GM12878 (cell line): ENCODE measurements at regions not wholly inside any gene's neighbourhood (a gene's known extent, or its start where the extent isn't known, plus 50 kb on each side); places are given as distances from the start of the nearest gene placed in this dataset.

Source experiments
- ATAC-seq: fragments of 200-7000 bp; cut with Tn5 transposase; 3 replicates; pipeline ENCODE4 v1.9.1; 2020; ENCODE audit warnings: mild to moderate bottlenecking, moderate library complexity
- BruUV-seq: library from RNA; stranded (reverse); fragments of 400-500 nt; replicated peaks from 2 replicates; lab custom pipeline; 2021; lab: Mats Ljungman, UMichigan
- CTCF ChIA-PET: fragments of 300-600 bp; sonication (Branson Sonifier 250); formaldehyde crosslinking; extraction: SDS; loops from one replicate; lab custom pipeline; 2021; ENCODE audit warnings: inconsistent platforms; lab: Yijun Ruan, JAX
- POLR2A ChIA-PET: fragments of 350-600 bp; formaldehyde crosslinking; extraction: SDS; loops from one replicate; lab custom pipeline; 2021; ENCODE audit warnings: inconsistent platforms; lab: Charles Lee
- RAD21 ChIA-PET: fragments of 300-600 bp; sonication (Branson Sonifier 250); formaldehyde crosslinking; loops from one replicate; lab custom pipeline; 2023; ENCODE audit warnings: antibody characterized with exemption; ENCODE audit not compliant: unreplicated experiment; lab: Charles Lee
- SMC1A ChIA-PET: fragments of 300-600 bp; sonication (Branson Sonifier 250); formaldehyde crosslinking; loops from one replicate; lab custom pipeline; 2023; ENCODE audit not compliant: unreplicated experiment, uncharacterized antibody; lab: Charles Lee
- DNase-seq: peaks from one replicate; pipeline ENCODE4 v3.0.0-alpha.2; 2011; ENCODE audit warnings: low read depth, low spot score
- FAIRE-seq: peaks from 3 replicates; lab custom pipeline; 2011; peaks lifted over from hg19 to GRCh38; lab: Jason Lieb, UNC
- H2AFZ ChIP-seq: 2 replicates; pipeline ENCODE4 v1.6.0; 2011; ENCODE audit warnings: low read depth, low read length, control low read depth; ENCODE audit not compliant: control insufficient read depth
- H3K27ac ChIP-seq: 2 replicates; pipeline ENCODE4 v1.5.1; 2011; ENCODE audit warnings: control low read depth; ENCODE audit not compliant: control insufficient read depth, insufficient read depth
- H3K27me3 ChIP-seq, 2 experiments: replicated peaks in 1 of 2; 2 replicates each; pipeline versions ENCODE4 v1.6.0 to v1.6.1; 2011; ENCODE audit warnings: low read length in 1 of 2; ENCODE audit not compliant: control insufficient read depth in 2 of 2, insufficient read depth in 2 of 2
- H3K36me3 ChIP-seq, 2 experiments: 2 replicates each; pipeline ENCODE4 v1.5.1; 2011; ENCODE audit warnings: low read length in 1 of 2; ENCODE audit not compliant: control insufficient read depth in 2 of 2, insufficient read depth in 2 of 2
- H3K4me1 ChIP-seq: 2 replicates; pipeline ENCODE4 v1.6.1; 2011; ENCODE audit warnings: mild to moderate bottlenecking, low read length, moderate library complexity, mixed read lengths; ENCODE audit not compliant: control insufficient read depth, insufficient read depth
- H3K4me2 ChIP-seq: 2 replicates; pipeline ENCODE4 v1.6.0; 2011; ENCODE audit warnings: control low read depth; ENCODE audit not compliant: control insufficient read depth, insufficient read depth
- H3K4me3 ChIP-seq: fragments of 200-600 bp; sonication (generic); 2 replicates; pipeline ENCODE4 v1.5.1; 2016
- H3K79me2 ChIP-seq: 2 replicates; pipeline ENCODE4 v1.6.0; 2011; ENCODE audit warnings: low read length; ENCODE audit not compliant: control insufficient read depth, insufficient read depth
- H3K9ac ChIP-seq: 2 replicates; pipeline ENCODE4 v1.8.0; 2011; ENCODE audit warnings: low read length, control low read depth, mixed read lengths; ENCODE audit not compliant: control insufficient read depth, insufficient read depth
- H3K9me3 ChIP-seq: replicated peaks from 3 replicates; pipeline ENCODE4 v1.5.1; 2011; ENCODE audit warnings: mild to moderate bottlenecking, low read length; ENCODE audit not compliant: control insufficient read depth, insufficient read depth
- H4K20me1 ChIP-seq: 2 replicates; pipeline ENCODE4 v1.6.0; 2011; ENCODE audit not compliant: control insufficient read depth, insufficient read depth
- ATF2 ChIP-seq: IDR thresholded peaks from 2 replicates; pipeline ENCODE4 v1.6.1; 2012; ENCODE audit warnings: low read length, inconsistent platforms
- BCL11A ChIP-seq: IDR thresholded peaks from 2 replicates; pipeline ENCODE4 v1.6.1; 2011; ENCODE audit warnings: low read depth, low read length
- CTCF ChIP-seq, 3 experiments: IDR thresholded peaks in 2 of 3; conservative IDR thresholded peaks in 1 of 3; 2 replicates each; pipeline ENCODE4 v1.5.1; 2011; ENCODE audit warnings: low read depth in 3 of 3, low read length in 3 of 3, mild to moderate bottlenecking in 3 of 3, control low read depth in 2 of 3, moderate library complexity in 2 of 3, inconsistent platforms in 1 of 3, mixed read lengths in 1 of 3; ENCODE audit not compliant: control insufficient read depth in 2 of 3, insufficient read depth in 1 of 3; ENCODE audit errors: extremely low read depth in 1 of 3
- CUX1 ChIP-seq: IDR thresholded peaks from 2 replicates; pipeline ENCODE4 v1.6.1; 2012; ENCODE audit warnings: improper control_type of control experiment, low read depth, low read length; ENCODE audit not compliant: insufficient replicate concordance
- E2F4 ChIP-seq: IDR thresholded peaks from 2 replicates; pipeline ENCODE4 v1.6.1; 2012; ENCODE audit warnings: low read depth, low read length, improper control_type of control experiment
- IKZF2 ChIP-seq, 2 experiments: fragments of 450-650 bp; IDR thresholded peaks; 2 replicates each; pipeline ENCODE4 v1.6.1; 2017; ENCODE audit warnings: mild to moderate bottlenecking in 2 of 2, moderate library complexity in 2 of 2
- IRF4 ChIP-seq: IDR thresholded peaks from 2 replicates; pipeline ENCODE4 v1.6.1; 2011; ENCODE audit warnings: low read depth, low read length
- LARP7 ChIP-seq: fragments of 450-650 bp; IDR thresholded peaks from 2 replicates; pipeline ENCODE4 v1.6.1; 2017; ENCODE audit warnings: mild to moderate bottlenecking
- POLR2AphosphoS5 ChIP-seq: IDR thresholded peaks from 2 replicates; pipeline ENCODE4 v1.6.1; 2011; ENCODE audit warnings: mild to moderate bottlenecking, low read length, inconsistent platforms
- SP1 ChIP-seq: IDR thresholded peaks from one replicate; pipeline ENCODE4 v1.6.1; 2011; ENCODE audit warnings: low read depth, low read length
- SREBF1 ChIP-seq: IDR thresholded peaks from 2 replicates; pipeline ENCODE4 v1.6.1; 2012; ENCODE audit warnings: mild to moderate bottlenecking, low read length
- SRF ChIP-seq, 2 experiments: IDR thresholded peaks; 2 replicates each; pipeline ENCODE4 v1.6.1; 2011; ENCODE audit warnings: low read depth in 2 of 2, low read length in 2 of 2, mild to moderate bottlenecking in 1 of 2, moderate library complexity in 1 of 2
- WRNIP1 ChIP-seq: IDR thresholded peaks from 2 replicates; pipeline ENCODE4 v1.6.1; 2011; ENCODE audit warnings: low read depth, low read length, improper control_type of control experiment, borderline replicate concordance
- ZZZ3 ChIP-seq: IDR thresholded peaks from 2 replicates; pipeline ENCODE4 v1.6.1; 2011; ENCODE audit warnings: low read depth; ENCODE audit not compliant: control insufficient read depth, insufficient read length
- WGBS: methylation state at CpG from one replicate; pipeline ENCODE4 v1.1.6; 2016; ENCODE audit warnings: low lambda C conversion rate; ENCODE audit not compliant: insufficient replicate concordance, insufficient coverage; ENCODE audit errors: missing lambda C conversion rate; 5-methylcytosine and 5-hydroxymethylcytosine counted together
- in situ Hi-C: fragments of 300-500 bp; cut with MboI; formaldehyde crosslinking; loops from 9 replicates; pipeline ENCODE4 v1.14.3; 2018; ENCODE audit warnings: mixed read lengths
- intact Hi-C: fragments of 100-400 bp; cut with micrococcal nuclease; formaldehyde crosslinking; loops from one replicate; pipeline ENCODE4 v1.14.2; 2022; ENCODE audit not compliant: unreplicated experiment

- no peak for FAIRE-seq
- Histone ChIP-seq H3K4me2 (no peak overlapping the region), H3K79me2 (no peaks in the 10 kb centered on the region), H3K36me3 (no peaks in the 10 kb centered on the region), H3K27ac (no peak overlapping the region), H3K27me3 (no peaks in the 10 kb centered on the region), H3K4me3 (no peak overlapping the region), H4K20me1 (no peaks in the 10 kb centered on the region), H3K4me1 (no peaks in the 10 kb centered on the region), H3K9ac (no peak overlapping the region), H2AFZ (no peak overlapping the region), H3K9me3 (no peaks in the 10 kb centered on the region)
- ChIA-PET RAD21 (no interaction called here), CTCF (no interaction called here), SMC1A (no interaction called here), POLR2A (no interaction called here)
- in situ Hi-C loops (no loop called here), intact Hi-C loops (no loop called here)
- ATAC-seq, result no peak
- DNase-seq, result no peak
- 42% methylated on average over 4 of the region's 4 CpGs for WGBS
- BruUV-seq, result no TSS peak
- TF ChIP-seq ZZZ3 (no peak), IKZF2 (IDR thresholded peaks at IDR 0.05) (no peak), SREBF1 (no peak), POLR2AphosphoS5 (no peak), SRF (IDR thresholded peaks at IDR 0.05; ENCODE audit: low read depth in 2 of 2, low read length in 2 of 2) (no peak), CUX1 (no peak), WRNIP1 (no peak), BCL11A (no peak), IRF4 (no peak), SP1 (no peak), CTCF (IDR thresholded peaks at IDR 0.05 in 2 of 3, conservative IDR thresholded peaks at IDR 0.05 in 1 of 3; ENCODE audit: control insufficient read depth in 2 of 3, extremely low read depth in 1 of 3, insufficient read depth in 1 of 3, low read depth in 3 of 3, low read length in 3 of 3) (no peak), ATF2 (no peak), E2F4 (no peak), LARP7 (no peak)
These were observed 719.0 kb upstream of the FRG1 start for GRCh38 chr4:189221691-189222090.
